HG02981 (cell line): ENCODE measurements at regions not wholly inside any gene's neighbourhood (a gene's known extent, or its start where the extent isn't known, plus 50 kb on each side); places are given as distances from the start of the nearest gene placed in this dataset.
"Not testable (repeated sequence)": the region's sequence is repeated elsewhere in the genome, so short reads cannot be mapped to it uniquely, and the experiment has no call there.

ENCODE experiments used
- ATAC-seq: cut with Tn5 transposase; IDR thresholded peaks from one replicate; pipeline ENCODE4 v1.9.1; 2021; ENCODE audit warnings: mild to moderate bottlenecking, moderate library complexity; ENCODE audit not compliant: unreplicated experiment

- ATAC-seq: not testable (repeated sequence)
These were observed 286.3 kb downstream of the CDY2B start for GRCh38 chrY:17593748-17594147.

GRCh38 chrY:17579956-17580519 lies 300.0 kb downstream of the CDY2B start:
- peak; percentile 24 for ATAC-seq

- peak; percentile 64 for ATAC-seq
These were observed 300.7 kb downstream of the CDY2B start for GRCh38 chrY:17579131-17579955.

GRCh38 chrY:17563114-17563513 lies 316.9 kb downstream of the CDY2B start:
- not testable (repeated sequence) for ATAC-seq
